ENCODE measurements at regions not wholly inside any gene's neighbourhood (a gene's known extent, or its start where the extent isn't known, plus 50 kb on each side); places are given as distances from the start of the nearest gene placed in this dataset.

DNA sequence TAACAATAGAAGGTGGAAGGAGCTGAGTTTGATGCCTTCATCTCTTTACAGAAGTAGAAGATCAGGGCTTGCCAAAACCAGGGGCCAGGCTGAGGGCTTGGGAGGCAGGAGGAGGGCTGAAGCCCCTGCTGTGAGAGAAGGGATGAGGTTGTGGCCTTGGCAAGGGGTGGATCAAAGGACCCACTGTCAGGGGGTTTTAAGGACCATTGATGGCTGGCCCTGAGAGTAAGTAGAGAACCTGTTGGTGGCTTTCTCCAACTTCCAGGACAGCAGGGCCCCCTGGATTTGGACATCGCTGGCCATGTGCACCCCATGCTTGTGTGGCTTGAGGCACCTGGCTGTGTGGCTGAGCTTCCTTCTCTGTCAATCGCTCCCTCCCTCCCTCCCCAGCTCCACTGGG, 927.7 kb downstream of the TBC1D22A start:
- no peak for TF ChIP-seq EZH2 (IDR thresholded peaks at IDR 0.05; ENCODE audit: low read depth, unreplicated experiment)
- TF ChIP-seq, protein P1, sequence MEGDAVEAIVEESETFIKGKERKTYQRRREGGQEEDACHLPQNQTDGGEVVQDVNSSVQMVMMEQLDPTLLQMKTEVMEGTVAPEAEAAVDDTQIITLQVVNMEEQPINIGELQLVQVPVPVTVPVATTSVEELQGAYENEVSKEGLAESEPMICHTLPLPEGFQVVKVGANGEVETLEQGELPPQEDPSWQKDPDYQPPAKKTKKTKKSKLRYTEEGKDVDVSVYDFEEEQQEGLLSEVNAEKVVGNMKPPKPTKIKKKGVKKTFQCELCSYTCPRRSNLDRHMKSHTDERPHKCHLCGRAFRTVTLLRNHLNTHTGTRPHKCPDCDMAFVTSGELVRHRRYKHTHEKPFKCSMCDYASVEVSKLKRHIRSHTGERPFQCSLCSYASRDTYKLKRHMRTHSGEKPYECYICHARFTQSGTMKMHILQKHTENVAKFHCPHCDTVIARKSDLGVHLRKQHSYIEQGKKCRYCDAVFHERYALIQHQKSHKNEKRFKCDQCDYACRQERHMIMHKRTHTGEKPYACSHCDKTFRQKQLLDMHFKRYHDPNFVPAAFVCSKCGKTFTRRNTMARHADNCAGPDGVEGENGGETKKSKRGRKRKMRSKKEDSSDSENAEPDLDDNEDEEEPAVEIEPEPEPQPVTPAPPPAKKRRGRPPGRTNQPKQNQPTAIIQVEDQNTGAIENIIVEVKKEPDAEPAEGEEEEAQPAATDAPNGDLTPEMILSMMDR (conservative IDR thresholded peaks at IDR 0.05; ENCODE audit: low read depth in 2 of 2), result no peak
- TF ChIP-seq STAT1 (IDR thresholded peaks at IDR 0.05; ENCODE audit: unreplicated experiment), result no peak
- TF ChIP-seq CREB1 (CRISPR knock-in tag; IDR thresholded peaks at IDR 0.05; ENCODE audit: low read depth), result no peak

All from GM23338 (cell line).